ENCODE measurements at regions not wholly inside any gene's neighbourhood (a gene's known extent, or its start where the extent isn't known, plus 50 kb on each side); places are given as distances from the start of the nearest gene placed in this dataset.

GRCh38 chr13:93101226-93101734 lies 125.3 kb upstream of the GPC6 start:
- TF ChIP-seq CTCF (IDR thresholded peaks at IDR 0.05; ENCODE audit: low read depth, low read length, poor library complexity, severe bottlenecking) = no peak
- TF ChIP-seq EZH2phosphoT487 (IDR thresholded peaks at IDR 0.05; ENCODE audit: borderline replicate concordance, low read length) = no peak
